Embryonic facial prominence (tissue), 1 donor: ENCODE measurements at regions not wholly inside any gene's neighbourhood (a gene's known extent, or its start where the extent isn't known, plus 50 kb on each side); places are given as distances from the start of the nearest gene placed in this dataset.

ENCODE experiments used
- DNase-seq: peaks from one replicate; pipeline ENCODE4 v3.0.0-alpha.2; 2016; ENCODE audit errors: extremely low spot score

- no peak for DNase-seq
These were observed 129.7 kb downstream of the TDRD15 start for GRCh38 chr2:21253311-21254027.

GRCh38 chr2:21254170-21254965 is 130.6 kb downstream of the TDRD15 start:
- no peak for DNase-seq

DNA sequence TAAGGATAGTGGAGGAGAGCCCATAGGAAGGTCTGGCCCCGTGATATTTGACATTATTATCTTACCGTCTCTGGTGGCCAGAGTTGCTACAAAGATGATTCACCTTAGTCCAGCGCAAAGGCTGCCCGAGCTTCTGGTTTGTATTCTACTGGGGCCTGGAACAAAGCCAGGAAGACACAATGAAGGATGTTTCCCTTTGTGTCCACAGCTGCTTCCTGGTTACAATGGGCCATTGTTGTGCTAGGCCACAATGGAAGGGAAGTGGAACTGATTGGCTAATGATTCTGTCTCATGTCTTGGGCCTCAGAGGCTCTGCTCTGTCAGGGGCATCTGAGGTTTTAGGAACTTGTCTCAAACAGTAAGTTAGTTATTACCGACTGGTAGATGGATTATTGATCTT is 132.2 kb downstream of the TDRD15 start:
- no peak for DNase-seq

- no peak for DNase-seq
These were observed 133.9 kb downstream of the TDRD15 start for GRCh38 chr2:21257621-21258020.

DNA sequence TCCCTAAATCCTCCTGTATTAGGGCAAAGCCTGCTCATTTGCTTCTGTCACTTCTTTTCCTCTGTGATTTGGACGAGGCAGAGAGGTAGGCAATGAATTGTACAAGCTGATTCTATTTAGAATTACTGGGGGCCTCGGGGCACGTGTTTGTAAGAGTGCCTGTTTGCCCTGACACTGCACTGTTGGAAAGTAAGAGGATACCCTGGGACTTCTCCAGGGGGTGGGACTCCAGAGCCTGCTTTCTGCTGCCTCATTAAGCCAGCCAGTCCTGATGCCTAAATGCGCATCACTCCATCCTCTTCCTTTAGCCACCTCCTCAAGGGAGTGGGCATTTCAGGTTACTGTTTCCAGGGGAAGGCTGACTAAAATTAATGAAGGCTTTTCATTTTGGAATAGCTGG is 134.3 kb downstream of the TDRD15 start:
- DNase-seq: no peak

DNA sequence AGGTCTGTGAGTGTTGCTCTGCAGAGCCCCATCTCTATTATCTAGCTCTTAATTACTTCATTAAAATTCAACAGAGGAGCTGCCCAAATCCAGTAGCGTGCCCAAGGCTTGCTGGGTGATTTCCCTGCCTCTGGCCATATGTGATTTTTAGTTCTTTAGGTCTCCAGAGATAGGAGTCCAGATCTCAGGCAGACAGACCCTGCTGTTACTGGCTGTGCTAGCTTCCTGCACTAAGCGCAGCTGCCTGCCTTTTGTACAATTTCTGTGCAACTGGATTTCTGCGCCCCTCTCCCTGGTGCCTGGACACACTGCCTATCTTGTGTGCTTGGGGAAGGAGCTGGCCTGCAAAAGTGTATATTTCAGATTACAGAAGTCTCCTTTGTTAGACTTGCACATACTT is 136.5 kb downstream of the TDRD15 start:
- no peak for DNase-seq

DNA sequence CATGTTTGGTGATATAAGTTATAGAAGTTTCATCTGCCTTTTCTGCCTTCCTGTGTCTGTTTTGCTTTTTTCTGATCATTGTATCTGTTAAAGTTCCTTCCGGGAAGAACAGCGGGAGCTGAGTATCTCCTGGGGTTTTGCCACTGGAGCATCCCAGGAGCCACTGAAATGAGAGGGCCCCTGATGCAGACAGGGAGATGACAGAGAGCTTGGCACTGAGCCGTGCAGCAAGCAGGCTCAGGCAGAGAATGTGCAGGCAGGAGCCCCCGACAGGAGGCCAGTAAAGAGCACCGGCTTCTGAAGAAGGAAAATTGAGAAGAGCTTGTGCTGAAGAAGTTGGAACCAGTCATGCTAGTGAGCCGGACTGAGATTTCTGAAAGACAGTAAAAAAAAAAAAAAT is 137.8 kb downstream of the TDRD15 start:
- no peak for DNase-seq

DNA sequence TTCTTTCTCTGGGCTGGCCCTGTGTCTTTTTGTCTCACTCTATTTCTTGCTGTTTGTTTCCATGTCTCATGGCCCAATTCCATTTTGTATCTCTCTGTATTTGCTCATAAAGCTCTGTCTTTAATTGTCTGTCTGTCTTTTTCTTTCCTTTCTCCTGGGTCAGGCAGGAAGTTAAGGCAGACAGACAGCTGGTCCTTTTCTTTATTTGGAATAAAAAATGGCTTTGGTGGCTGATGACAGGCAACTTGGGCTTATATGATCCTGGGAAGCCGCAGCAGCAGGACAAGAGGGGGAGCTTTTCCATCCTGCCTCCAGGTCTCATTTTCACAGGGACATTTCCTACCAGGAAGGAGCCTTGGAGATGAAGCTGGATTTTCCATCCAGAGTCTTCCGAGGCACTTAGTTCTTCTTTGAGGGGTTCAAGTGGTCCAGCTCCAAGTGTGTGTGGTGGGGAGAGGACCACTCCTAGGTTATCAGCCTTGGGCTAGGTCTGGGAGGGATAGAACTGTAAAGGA is 138.7 kb downstream of the TDRD15 start:
- no peak for DNase-seq

DNA sequence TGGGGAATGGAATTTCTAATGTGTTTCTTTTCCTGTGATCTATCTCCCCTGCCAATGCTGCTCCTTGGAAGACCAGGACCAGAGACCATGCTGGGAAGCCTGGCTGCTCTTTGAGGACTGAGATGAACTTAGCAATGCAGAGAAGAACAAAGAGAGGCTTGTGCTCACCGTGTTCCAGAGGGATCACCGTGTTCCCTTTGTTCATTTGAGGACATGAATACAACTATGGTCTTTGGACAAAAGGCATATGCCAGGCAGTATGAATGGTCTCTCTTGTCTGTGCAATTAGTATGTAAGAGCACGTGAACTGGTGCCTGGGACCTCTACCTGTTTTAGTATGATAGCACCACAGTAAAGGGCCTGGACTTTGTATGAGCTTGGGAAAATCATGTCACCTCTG is 139.9 kb downstream of the TDRD15 start:
- DNase-seq: no peak

GRCh38 chr2:21265752-21266151 is 142.0 kb downstream of the TDRD15 start:
- no peak for DNase-seq

GRCh38 chr2:21267232-21267835 is 143.6 kb downstream of the TDRD15 start:
- DNase-seq: no peak

DNA sequence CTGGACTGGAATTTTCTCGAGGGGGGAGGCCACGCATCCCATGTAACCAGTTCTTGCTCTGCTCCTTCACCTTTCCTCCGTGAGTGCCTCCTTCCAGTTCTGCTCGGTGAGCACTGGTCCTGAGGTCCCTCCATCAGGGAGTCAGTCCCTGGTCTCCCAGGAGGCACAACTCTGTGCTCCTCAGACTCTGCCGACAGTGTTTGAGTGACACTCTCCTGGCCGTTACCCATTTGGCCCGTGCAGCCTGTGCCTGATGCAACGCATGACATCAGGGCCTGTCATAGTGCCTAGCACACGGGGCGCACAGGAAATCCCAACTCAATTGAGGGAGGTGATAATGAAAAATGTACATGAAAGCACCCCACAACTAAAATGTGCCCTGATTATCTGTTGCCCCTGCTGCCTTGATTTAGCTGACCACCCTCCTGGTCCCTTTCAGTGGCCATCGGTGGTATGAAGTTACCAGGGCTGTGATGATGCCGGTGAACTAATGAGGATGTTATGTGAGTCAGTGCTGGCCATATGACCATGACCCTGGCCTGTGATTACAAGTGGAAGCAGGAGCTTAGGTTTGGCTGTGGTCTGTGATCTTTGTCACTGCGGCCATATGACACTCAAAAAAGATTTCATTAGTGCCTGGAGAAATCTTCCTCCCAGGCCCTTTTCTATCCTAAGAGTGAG is 144.6 kb downstream of the TDRD15 start:
- no peak for DNase-seq

DNA sequence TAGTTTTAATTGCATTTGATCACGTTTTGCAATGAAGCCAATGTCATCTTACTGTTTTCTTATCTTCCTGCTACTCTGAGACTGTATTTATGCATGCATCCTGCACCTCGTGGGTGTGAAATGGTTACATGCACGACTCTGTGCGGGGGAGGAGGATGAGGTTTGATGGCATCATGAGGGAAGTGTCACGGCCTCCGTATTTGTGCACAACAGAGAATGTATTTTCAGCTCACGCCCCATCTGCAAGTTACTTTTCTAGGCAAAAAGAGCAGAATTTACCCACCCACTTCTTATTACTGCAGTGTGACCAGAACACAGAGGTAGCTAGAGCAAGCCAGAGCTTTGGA is 145.1 kb downstream of the TDRD15 start:
- DNase-seq: no peak

GRCh38 chr2:21269382-21269781 is 145.6 kb downstream of the TDRD15 start:
- no peak for DNase-seq

- DNase-seq: no peak
These were observed 146.3 kb downstream of the TDRD15 start for GRCh38 chr2:21270083-21270491.

DNA sequence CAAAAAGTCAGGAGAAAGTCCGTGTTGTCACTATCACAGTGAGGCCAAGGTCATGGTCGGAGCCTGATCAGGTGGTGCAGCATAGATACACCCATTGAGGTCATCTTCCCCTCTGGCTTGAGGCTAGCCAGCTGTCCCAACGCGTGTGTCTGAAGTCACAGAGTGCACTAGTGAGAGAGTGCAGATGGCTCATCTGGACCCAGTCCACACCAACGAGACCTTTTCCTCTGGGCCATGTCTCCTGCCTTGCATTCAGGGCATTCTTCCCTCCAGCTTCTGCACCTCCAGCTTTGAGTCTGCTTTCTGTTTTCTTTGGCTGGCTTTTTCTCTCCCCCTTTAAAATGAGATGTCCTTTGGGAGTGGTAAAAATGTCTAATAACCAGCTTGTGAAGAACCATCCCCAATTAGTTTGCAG is 146.9 kb downstream of the TDRD15 start:
- DNase-seq: no peak

DNA sequence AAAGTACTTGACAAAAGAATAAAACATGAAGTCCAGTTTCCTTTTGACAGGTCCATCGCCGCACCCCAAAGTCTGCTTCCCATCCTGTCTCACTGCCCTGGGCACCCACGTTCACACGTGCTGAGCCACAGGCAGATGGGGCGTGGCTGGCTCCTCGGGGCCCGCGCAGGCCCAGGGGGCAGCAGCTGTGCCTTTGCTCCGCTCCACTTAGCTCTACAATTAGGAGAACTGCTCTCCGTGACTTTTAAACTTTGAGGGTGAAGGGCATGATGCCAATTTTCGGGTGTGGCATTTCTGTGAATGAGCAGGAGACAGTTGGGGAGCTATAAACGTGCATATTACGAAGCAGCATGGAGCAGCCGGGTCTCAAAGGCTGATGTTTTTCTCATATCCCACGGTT is 152.4 kb downstream of the TDRD15 start:
- DNase-seq: no peak

- no peak for DNase-seq
These were observed 153.6 kb downstream of the TDRD15 start for GRCh38 chr2:21277068-21278056.

DNA sequence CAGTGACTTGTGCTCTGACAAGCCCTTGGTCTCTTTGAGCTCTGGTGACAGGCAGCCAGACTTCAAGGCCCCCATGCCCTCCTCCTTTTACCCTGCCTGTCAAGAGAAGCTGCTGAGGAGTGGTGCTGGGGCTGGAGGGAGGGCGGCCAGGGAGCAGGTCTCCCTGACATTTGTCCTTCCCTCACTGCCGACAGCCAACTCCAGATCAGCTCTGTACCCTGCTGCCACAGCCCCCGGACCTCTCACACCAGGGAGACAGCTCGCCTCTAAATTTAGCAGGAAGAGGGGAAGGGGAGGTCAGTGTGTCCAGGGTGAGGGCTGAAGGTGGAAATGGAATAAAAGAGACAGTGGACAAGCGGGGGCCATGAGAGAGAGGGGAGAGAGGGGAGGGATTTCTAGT is 155.8 kb downstream of the TDRD15 start:
- no peak for DNase-seq

GRCh38 chr2:21280793-21281192 is 157.0 kb downstream of the TDRD15 start:
- no peak for DNase-seq

DNA sequence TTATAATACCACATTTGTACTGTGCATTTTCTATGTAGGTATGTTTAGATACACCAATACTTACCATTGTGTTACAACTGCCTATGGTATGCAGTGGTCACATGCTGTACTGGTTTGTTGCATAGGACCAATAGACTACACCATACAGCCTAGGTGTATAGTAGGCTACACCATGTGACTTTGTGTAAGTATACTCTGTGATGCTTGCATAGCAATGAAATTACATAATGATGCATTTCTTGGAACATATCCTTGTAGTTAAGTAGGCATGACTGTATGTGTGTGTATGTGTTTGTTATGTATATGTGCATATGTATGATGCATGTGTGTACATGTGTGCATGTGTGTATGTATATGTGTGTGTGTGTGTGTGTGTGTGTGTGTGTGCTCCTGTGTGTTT is 157.6 kb downstream of the TDRD15 start:
- DNase-seq: no peak
